HepG2 (cell line): ENCODE measurements at regions not wholly inside any gene's neighbourhood (a gene's known extent, or its start where the extent isn't known, plus 50 kb on each side); places are given as distances from the start of the nearest gene placed in this dataset.

Source experiments
- ATAC-seq: fragments of 200-7000 bp; cut with Tn5 transposase; 3 replicates; pipeline ENCODE4 v1.9.1; 2020; ENCODE audit warnings: mild to moderate bottlenecking, moderate library complexity
- BruUV-seq: library from RNA; stranded (reverse); fragments of 400-500 nt; replicated peaks from 2 replicates; lab custom pipeline; 2021; lab: Mats Ljungman, UMichigan
- CTCF ChIA-PET: fragments of 300-600 bp; formaldehyde crosslinking; extraction: SDS; loops from one replicate; lab custom pipeline; 2021; ENCODE audit warnings: low total read pairs, inconsistent platforms, low intra/inter-chr PET ratio; lab: Yijun Ruan, JAX
- POLR2A ChIA-PET: fragments of 350-600 bp; sonication (Branson Sonifier 250); formaldehyde crosslinking; loops from one replicate; lab custom pipeline; 2020; ENCODE audit warnings: antibody characterized with exemption, inconsistent platforms; lab: Yijun Ruan, JAX
- DNase-seq: peaks from one replicate; pipeline ENCODE4 v3.0.0-alpha.2; 2015; ENCODE audit warnings: low spot score
- FAIRE-seq: peaks from 3 replicates; lab custom pipeline; 2011; peaks lifted over from hg19 to GRCh38; lab: Jason Lieb, UNC
- H2AFZ ChIP-seq: one replicate; pipeline ENCODE4 v1.6.1; 2011; ENCODE audit warnings: low read length, inconsistent platforms
- H3K27ac ChIP-seq: fragments of 300-600 bp; 3 replicates; pipeline ENCODE4 v1.8.0; 2011; ENCODE audit warnings: mixed run types, mild to moderate bottlenecking, mixed read lengths, low read length, inconsistent platforms; ENCODE audit not compliant: insufficient read depth; ENCODE audit errors: extremely low read length
- H3K27me3 ChIP-seq, 2 experiments: fragments of 200-600 bp in 1 of 2; 2 replicates in 1 of 2; 3 replicates in 1 of 2; pipeline versions ENCODE4 v1.6.0 to v1.8.0; 2011; ENCODE audit warnings: low read length in 2 of 2, mild to moderate bottlenecking in 2 of 2, moderate library complexity in 2 of 2, inconsistent platforms in 1 of 2; ENCODE audit not compliant: insufficient read depth in 2 of 2, control insufficient read depth in 1 of 2
- H3K36me3 ChIP-seq, 2 experiments: fragments of 200-600 bp in 1 of 2; replicated peaks in 1 of 2; 2 replicates in 1 of 2; 3 replicates in 1 of 2; pipeline versions ENCODE4 v1.5.1 to v1.8.0; 2011; ENCODE audit warnings: low read length in 2 of 2, inconsistent platforms in 1 of 2; ENCODE audit not compliant: insufficient read depth in 2 of 2, control insufficient read depth in 1 of 2
- H3K4me1 ChIP-seq: 2 replicates; pipeline ENCODE4 v1.5.1; 2012; ENCODE audit warnings: low read length, inconsistent platforms; ENCODE audit not compliant: insufficient read depth
- H3K4me2 ChIP-seq: 2 replicates; pipeline ENCODE4 v1.6.0; 2011; ENCODE audit warnings: low read depth, low read length, inconsistent platforms
- H3K4me3 ChIP-seq, 3 experiments: fragments of 200-600 bp in 1 of 3; sonication (generic), shearing (Covaris generic) in 1 of 3; replicated peaks in 1 of 3; 2 replicates each; pipeline ENCODE4 v1.5.1; 2011 to 2016; ENCODE audit warnings: low read length in 3 of 3, inconsistent platforms in 2 of 3, low read depth in 2 of 3, mild to moderate bottlenecking in 2 of 3, control low read depth in 1 of 3, mixed read lengths in 1 of 3; ENCODE audit not compliant: insufficient read depth in 1 of 3
- H3K79me2 ChIP-seq: one replicate; pipeline ENCODE4 v1.6.1; 2011; ENCODE audit warnings: low read length, inconsistent platforms; ENCODE audit not compliant: insufficient read depth
- H3K9ac ChIP-seq: 2 replicates; pipeline ENCODE4 v1.6.0; 2011; ENCODE audit warnings: mild to moderate bottlenecking, low read depth, low read length, inconsistent platforms; ENCODE audit not compliant: insufficient read depth
- H3K9me3 ChIP-seq: 2 replicates; pipeline ENCODE4 v1.5.1; 2012; ENCODE audit warnings: mild to moderate bottlenecking, low read length
- H4K20me1 ChIP-seq: 2 replicates; pipeline ENCODE4 v1.6.0; 2011; ENCODE audit warnings: inconsistent platforms, mild to moderate bottlenecking, low read length, moderate library complexity; ENCODE audit not compliant: insufficient read depth
- HOXA3 ChIP-seq: sonication (generic); formaldehyde crosslinking; IDR thresholded peaks from 2 replicates; pipeline ENCODE4 v1.5.0; 2020; ENCODE audit warnings: missing genetic modification reagents
- WGBS: methylation state at CpG from one replicate; pipeline ENCODE4 v1.1.6; 2017; ENCODE audit warnings: low lambda C conversion rate; 5-methylcytosine and 5-hydroxymethylcytosine counted together
- in situ Hi-C: cut with HindIII; loops from 2 replicates; pipeline ENCODE4 v1.10.0; 2017; ENCODE audit warnings: low pct_unique_long_range_greater_than_20kb; ENCODE audit not compliant: extremely low pct_ligation_motif_present
- intact Hi-C: fragments of 100-400 bp; cut with micrococcal nuclease; formaldehyde crosslinking; loops from one replicate; pipeline ENCODE4 v1.10.0; 2022; ENCODE audit not compliant: unreplicated experiment
- TF ChIP-seq, protein P1 (sequence below): sonication (generic); formaldehyde crosslinking; IDR thresholded peaks from 2 replicates; pipeline ENCODE4 v1.4.0; 2020; ENCODE audit warnings: missing genetic modification reagents
- TF ChIP-seq, protein P2 (sequence below): sonication (generic); formaldehyde crosslinking; IDR thresholded peaks from 2 replicates; pipeline ENCODE4 v1.4.0; 2020; ENCODE audit warnings: missing genetic modification reagents

DNA sequence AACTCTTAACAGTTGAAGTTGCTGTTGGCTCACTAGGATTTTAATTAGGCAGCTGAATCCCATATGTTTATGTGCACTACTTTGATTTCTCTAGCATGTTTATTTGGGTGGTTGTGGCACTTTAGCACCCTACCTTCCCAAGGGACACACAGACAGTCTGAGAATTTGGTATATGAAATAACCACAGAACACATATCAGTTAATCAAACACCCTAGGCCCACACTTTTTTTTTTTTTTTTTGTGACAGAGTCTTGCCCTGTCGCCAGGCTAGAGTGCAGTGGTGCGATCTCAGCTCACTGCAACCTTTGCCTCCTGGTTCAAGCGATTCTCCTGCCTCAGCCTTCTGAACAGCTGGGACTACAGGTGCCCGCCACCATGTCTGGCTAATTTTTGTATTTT lies 130.5 kb downstream of the DCK start:
- no peaks in the 10 kb centered on the region for H3K27me3 ChIP-seq
- TF ChIP-seq, protein P1, sequence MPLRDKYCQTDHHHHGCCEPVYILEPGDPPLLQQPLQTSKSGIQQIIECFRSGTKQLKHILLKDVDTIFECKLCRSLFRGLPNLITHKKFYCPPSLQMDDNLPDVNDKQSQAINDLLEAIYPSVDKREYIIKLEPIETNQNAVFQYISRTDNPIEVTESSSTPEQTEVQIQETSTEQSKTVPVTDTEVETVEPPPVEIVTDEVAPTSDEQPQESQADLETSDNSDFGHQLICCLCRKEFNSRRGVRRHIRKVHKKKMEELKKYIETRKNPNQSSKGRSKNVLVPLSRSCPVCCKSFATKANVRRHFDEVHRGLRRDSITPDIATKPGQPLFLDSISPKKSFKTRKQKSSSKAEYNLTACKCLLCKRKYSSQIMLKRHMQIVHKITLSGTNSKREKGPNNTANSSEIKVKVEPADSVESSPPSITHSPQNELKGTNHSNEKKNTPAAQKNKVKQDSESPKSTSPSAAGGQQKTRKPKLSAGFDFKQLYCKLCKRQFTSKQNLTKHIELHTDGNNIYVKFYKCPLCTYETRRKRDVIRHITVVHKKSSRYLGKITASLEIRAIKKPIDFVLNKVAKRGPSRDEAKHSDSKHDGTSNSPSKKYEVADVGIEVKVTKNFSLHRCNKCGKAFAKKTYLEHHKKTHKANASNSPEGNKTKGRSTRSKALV (CRISPR knock-in tag), result no peak
- TF ChIP-seq, protein P2, sequence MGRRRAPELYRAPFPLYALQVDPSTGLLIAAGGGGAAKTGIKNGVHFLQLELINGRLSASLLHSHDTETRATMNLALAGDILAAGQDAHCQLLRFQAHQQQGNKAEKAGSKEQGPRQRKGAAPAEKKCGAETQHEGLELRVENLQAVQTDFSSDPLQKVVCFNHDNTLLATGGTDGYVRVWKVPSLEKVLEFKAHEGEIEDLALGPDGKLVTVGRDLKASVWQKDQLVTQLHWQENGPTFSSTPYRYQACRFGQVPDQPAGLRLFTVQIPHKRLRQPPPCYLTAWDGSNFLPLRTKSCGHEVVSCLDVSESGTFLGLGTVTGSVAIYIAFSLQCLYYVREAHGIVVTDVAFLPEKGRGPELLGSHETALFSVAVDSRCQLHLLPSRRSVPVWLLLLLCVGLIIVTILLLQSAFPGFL (CRISPR knock-in tag), result no peak
- TF ChIP-seq, all 625 proteins: peak for 0
- ChIA-PET POLR2A (no interaction called here), CTCF (no interaction called here)
- Histone ChIP-seq H3K4me2 (no peak overlapping the region), H3K79me2 (no peaks in the 10 kb centered on the region), H4K20me1 (no peaks in the 10 kb centered on the region), H3K4me1 (no peaks in the 10 kb centered on the region), H2AFZ (no peak overlapping the region), H3K36me3 (no peaks in the 10 kb centered on the region), H3K9ac (no peak overlapping the region), H3K4me3 (no peak overlapping the region), H3K27ac (no peak overlapping the region), H3K9me3 (no peaks in the 10 kb centered on the region)
- intact Hi-C loops, result no loop called here
- no peak for FAIRE-seq
- no TSS peak for BruUV-seq
- 33% methylated on average over 4 of the region's 4 CpGs for WGBS
- DNase-seq, result no peak
- in situ Hi-C loops, result no loop called here
- ATAC-seq, result no peak

DNA sequence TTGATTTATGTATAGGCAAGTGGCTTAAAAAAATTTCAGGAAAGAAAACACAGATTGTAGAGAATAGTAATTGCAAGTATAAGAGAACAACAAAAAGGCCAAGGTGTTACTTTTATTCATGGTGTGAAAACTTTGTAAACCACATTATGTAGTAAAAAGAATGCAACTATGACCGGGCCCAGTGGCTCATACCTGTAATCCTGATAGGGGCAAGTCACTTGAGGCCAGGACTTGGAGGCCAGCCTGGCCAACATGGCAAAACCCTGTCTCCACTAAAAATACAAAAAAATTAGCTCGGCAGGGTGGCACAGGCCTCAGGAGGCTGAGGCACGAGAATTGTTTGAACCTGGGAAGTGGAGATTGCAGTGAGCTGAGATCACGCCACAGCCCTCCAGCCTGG lies 131.7 kb downstream of the DCK start:
- H3K27me3 ChIP-seq, result no peaks in the 10 kb centered on the region
- no peaks in the 10 kb centered on the region for H3K4me1 ChIP-seq
- no peak for FAIRE-seq
- no peaks in the 10 kb centered on the region for H4K20me1 ChIP-seq
- in situ Hi-C loops (no loop called here), intact Hi-C loops (no loop called here)
- H3K36me3 ChIP-seq, result no peaks in the 10 kb centered on the region
- no TSS peak for BruUV-seq
- no peak overlapping the region for H3K4me2 ChIP-seq
- H3K4me3 ChIP-seq, result no peak overlapping the region
- 32% methylated on average over 4 of the region's 4 CpGs for WGBS
- H3K79me2 ChIP-seq, result no peaks in the 10 kb centered on the region
- ATAC-seq, result no peak
- no peaks in the 10 kb centered on the region for H3K9me3 ChIP-seq
- no peak overlapping the region for H2AFZ ChIP-seq
- no peak for DNase-seq
- H3K27ac ChIP-seq, result no peak overlapping the region
- ChIA-PET POLR2A (no interaction called here), CTCF (no interaction called here)
- no peak overlapping the region for H3K9ac ChIP-seq
- TF ChIP-seq HOXA3, result no peak
